HCT116 (cell line): ENCODE measurements at regions not wholly inside any gene's neighbourhood (a gene's known extent, or its start where the extent isn't known, plus 50 kb on each side); places are given as distances from the start of the nearest gene placed in this dataset.
"Not testable (repeated sequence)": the region's sequence is repeated elsewhere in the genome, so short reads cannot be mapped to it uniquely, and the experiment has no call there.

Source experiments
- ATAC-seq: fragments of 200-7000 bp; cut with Tn5 transposase; 2 replicates; pipeline ENCODE4 v1.9.1; 2020; ENCODE audit warnings: mild to moderate bottlenecking, moderate library complexity
- BruUV-seq: library from RNA; stranded (reverse); fragments of 400-500 nt; replicated peaks from 2 replicates; lab custom pipeline; 2021; lab: Mats Ljungman, UMichigan
- CTCF ChIA-PET: fragments of 300-600 bp; sonication (Branson Sonifier 250); formaldehyde crosslinking; loops from one replicate; lab custom pipeline; 2021; ENCODE audit warnings: antibody characterized with exemption; lab: Charles Lee
- POLR2A ChIA-PET: fragments of 300-600, 350-600 bp; sonication (Branson Sonifier 250); formaldehyde crosslinking; loops from one replicate; lab custom pipeline; 2021; ENCODE audit warnings: antibody characterized with exemption; lab: Charles Lee
- RAD21 ChIA-PET, 2 experiments: fragments of 300-600 bp; sonication (Branson Sonifier 250); formaldehyde crosslinking; loops; one replicate each; lab custom pipeline; 2023; ENCODE audit warnings: low total read pairs in 2 of 2; ENCODE audit not compliant: uncharacterized antibody in 2 of 2, unreplicated experiment in 2 of 2, low non-redundant PET in 1 of 2; lab: Charles Lee
- DNase-seq: peaks from one replicate; pipeline ENCODE4 v3.0.0-alpha.2; 2010; ENCODE audit warnings: low read depth, low spot score
- H2AFZ ChIP-seq: fragments of 200-600 bp; shearing (Covaris generic), sonication (generic); 2 replicates; pipeline ENCODE4 v1.6.1; 2017; ENCODE audit warnings: low read depth, mixed run types, mixed read lengths, antibody characterized with exemption, low read length; ENCODE audit not compliant: poor library complexity, severe bottlenecking
- H3K27ac ChIP-seq: 2 replicates; pipeline ENCODE4 v1.5.1; 2012; ENCODE audit warnings: low read depth, low read length
- H3K27me3 ChIP-seq: fragments of 200-600 bp; sonication (generic); 2 replicates; pipeline ENCODE4 v1.6.1; 2016; ENCODE audit warnings: mixed run types, low read length, mixed read lengths; ENCODE audit not compliant: insufficient read depth
- H3K36me3 ChIP-seq, 2 experiments: fragments of 200-500 bp in 1 of 2; fragments of 200-600 bp in 1 of 2; sonication (Bioruptor generic) in 1 of 2; sonication (generic) in 1 of 2; 2 replicates each; pipeline versions ENCODE4 v1.5.1 to v1.6.1; 2014 to 2016; ENCODE audit warnings: low read length in 2 of 2, inconsistent platforms in 1 of 2, mixed read lengths in 1 of 2, mixed run types in 1 of 2; ENCODE audit not compliant: insufficient read depth in 2 of 2, control insufficient read depth in 1 of 2
- H3K4me1 ChIP-seq, 2 experiments: fragments of 200-600 bp in 1 of 2; sonication (generic) in 1 of 2; 2 replicates each; pipeline versions ENCODE4 v1.5.1 to v1.6.1; 2012 to 2017; ENCODE audit warnings: low read length in 2 of 2, inconsistent platforms in 1 of 2, mild to moderate bottlenecking in 1 of 2, mixed read lengths in 1 of 2, mixed run types in 1 of 2, moderate library complexity in 1 of 2; ENCODE audit not compliant: insufficient read depth in 2 of 2, control insufficient read depth in 1 of 2
- H3K4me2 ChIP-seq: fragments of 200-600 bp; sonication (generic); 2 replicates; pipeline ENCODE4 v1.6.1; 2017; ENCODE audit warnings: mixed run types, low read length, mixed read lengths
- H3K4me3 ChIP-seq, 2 experiments: fragments of 200-600 bp in 1 of 2; sonication (generic) in 1 of 2; replicated peaks in 1 of 2; 2 replicates each; pipeline ENCODE4 v1.5.1; 2011 to 2016; ENCODE audit warnings: low read length in 2 of 2, control low read depth in 1 of 2, low read depth in 1 of 2, mild to moderate bottlenecking in 1 of 2, mixed read lengths in 1 of 2, mixed run types in 1 of 2
- H3K79me2 ChIP-seq: fragments of 200-600 bp; sonication (generic); 2 replicates; pipeline ENCODE4 v1.6.1; 2017; ENCODE audit warnings: mild to moderate bottlenecking, mixed run types, low read length, moderate library complexity, mixed read lengths; ENCODE audit not compliant: insufficient read depth
- H3K9ac ChIP-seq: fragments of 200-600 bp; sonication (generic); 2 replicates; pipeline ENCODE4 v1.6.1; 2016; ENCODE audit warnings: low read length, mixed read lengths
- H3K9me2 ChIP-seq: fragments of 200-600 bp; sonication (generic), shearing (Covaris generic); 2 replicates; pipeline ENCODE4 v1.6.1; 2017; ENCODE audit warnings: mixed run types, mild to moderate bottlenecking, moderate library complexity; ENCODE audit not compliant: insufficient read depth
- H3K9me3 ChIP-seq, 2 experiments: fragments of 200-500 bp in 1 of 2; fragments of 200-600 bp in 1 of 2; sonication (Bioruptor generic) in 1 of 2; sonication (generic) in 1 of 2; 2 replicates each; pipeline ENCODE4 v1.6.1; 2014 to 2017; ENCODE audit warnings: low read length in 2 of 2, mixed read lengths in 2 of 2, inconsistent platforms in 1 of 2, low read depth in 1 of 2, mild to moderate bottlenecking in 1 of 2, mixed run types in 1 of 2, moderate library complexity in 1 of 2; ENCODE audit not compliant: control insufficient read depth in 1 of 2, insufficient read depth in 1 of 2
- H4K20me1 ChIP-seq: fragments of 200-600 bp; sonication (generic), shearing (Covaris generic); 2 replicates; pipeline ENCODE4 v1.6.1; 2017; ENCODE audit warnings: mixed run types, mild to moderate bottlenecking, moderate library complexity; ENCODE audit not compliant: insufficient read depth
- ELF1 ChIP-seq: IDR thresholded peaks from 2 replicates; pipeline ENCODE4 v1.6.1; 2012; ENCODE audit warnings: low read depth, borderline replicate concordance
- FOSL1 ChIP-seq: IDR thresholded peaks from 2 replicates; pipeline ENCODE4 v1.6.1; 2012; ENCODE audit warnings: low read depth
- POLR2AphosphoS5 ChIP-seq: IDR thresholded peaks from 2 replicates; pipeline ENCODE4 v1.6.1; 2011; ENCODE audit warnings: mild to moderate bottlenecking, low read depth, low read length, moderate library complexity
- RAD21 ChIP-seq: IDR thresholded peaks from 2 replicates; pipeline ENCODE4 v1.6.1; 2012; ENCODE audit warnings: low read depth, mild to moderate bottlenecking
- SRF ChIP-seq: IDR thresholded peaks from 2 replicates; pipeline ENCODE4 v1.6.1; 2012; ENCODE audit warnings: low read depth
- ZFX ChIP-seq: fragments of 450-650 bp; IDR thresholded peaks from 2 replicates; pipeline ENCODE4 v1.6.1; 2017
- ZNF274 ChIP-seq: fragments of 200-500 bp; sonication (Bioruptor generic); IDR thresholded peaks from 2 replicates; pipeline ENCODE4 v1.6.1; 2014; ENCODE audit warnings: mild to moderate bottlenecking, low read depth, low read length, inconsistent platforms
- intact Hi-C: fragments of 100-400 bp; cut with micrococcal nuclease; formaldehyde crosslinking; loops from 2 replicates; pipeline ENCODE4 v1.10.0; 2022
- TF ChIP-seq, protein P1 (sequence below): IDR thresholded peaks from 2 replicates; pipeline ENCODE4 v1.6.1; 2012
- TF ChIP-seq, protein P2 (sequence below), 3 experiments: fragments of 200-600 bp in 1 of 3; sonication (generic) in 1 of 3; IDR thresholded peaks in 2 of 3; conservative IDR thresholded peaks in 1 of 3; 2 replicates each; pipeline ENCODE4 v1.5.1; 2012 to 2017; ENCODE audit warnings: low read depth in 2 of 3, low read length in 2 of 3, antibody characterized with exemption in 1 of 3, borderline replicate concordance in 1 of 3, control low read depth in 1 of 3, mild to moderate bottlenecking in 1 of 3, mixed read lengths in 1 of 3, mixed run types in 1 of 3, moderate library complexity in 1 of 3; ENCODE audit not compliant: insufficient read depth in 1 of 3

GRCh38 chr14:105911848-105912292 is 385.5 kb downstream of the TMEM121 start:
- H3K9me3 ChIP-seq, intact Hi-C loops, H3K79me2 ChIP-seq, H3K4me3 ChIP-seq, H3K9ac ChIP-seq, BruUV-seq, H4K20me1 ChIP-seq, H3K27ac ChIP-seq, DNase-seq, H3K4me2 ChIP-seq, H3K9me2 ChIP-seq, H2AFZ ChIP-seq, H3K4me1 ChIP-seq, RAD21 ChIA-PET, CTCF ChIA-PET, H3K27me3 ChIP-seq, H3K36me3 ChIP-seq, ATAC-seq, POLR2A ChIA-PET: not testable (repeated sequence)

GRCh38 chr14:105912641-105913180 is 386.3 kb downstream of the TMEM121 start:
- Histone ChIP-seq H3K4me1 (no peaks in the 10 kb centered on the region), H4K20me1 (no peaks in the 10 kb centered on the region), H3K9me3 (no peaks in the 10 kb centered on the region), H3K79me2 (no peaks in the 10 kb centered on the region), H3K9ac (no peak overlapping the region), H3K9me2 (no peaks in the 10 kb centered on the region), H2AFZ (no peak overlapping the region), H3K4me2 (no peak overlapping the region), H3K27ac (no peak overlapping the region), H3K36me3 (no peaks in the 10 kb centered on the region), H3K27me3 (no peaks in the 10 kb centered on the region), H3K4me3 (no peak overlapping the region)
- DNase-seq (no peak), ATAC-seq (no peak)
- POLR2A ChIA-PET = no interaction called here
- RAD21 ChIA-PET = no interaction called here
- CTCF ChIA-PET = no interaction called here
- BruUV-seq = no TSS peak
- intact Hi-C loops = no loop called here
- TF ChIP-seq, protein P1, sequence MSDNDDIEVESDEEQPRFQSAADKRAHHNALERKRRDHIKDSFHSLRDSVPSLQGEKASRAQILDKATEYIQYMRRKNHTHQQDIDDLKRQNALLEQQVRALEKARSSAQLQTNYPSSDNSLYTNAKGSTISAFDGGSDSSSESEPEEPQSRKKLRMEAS = no peak
- TF ChIP-seq ELF1 = no peak
- no peak for TF ChIP-seq POLR2AphosphoS5
- no peak for TF ChIP-seq ZNF274
- TF ChIP-seq FOSL1 = no peak
- TF ChIP-seq ZFX = no peak
- TF ChIP-seq SRF = no peak
- TF ChIP-seq RAD21 = no peak
- TF ChIP-seq, protein P2, sequence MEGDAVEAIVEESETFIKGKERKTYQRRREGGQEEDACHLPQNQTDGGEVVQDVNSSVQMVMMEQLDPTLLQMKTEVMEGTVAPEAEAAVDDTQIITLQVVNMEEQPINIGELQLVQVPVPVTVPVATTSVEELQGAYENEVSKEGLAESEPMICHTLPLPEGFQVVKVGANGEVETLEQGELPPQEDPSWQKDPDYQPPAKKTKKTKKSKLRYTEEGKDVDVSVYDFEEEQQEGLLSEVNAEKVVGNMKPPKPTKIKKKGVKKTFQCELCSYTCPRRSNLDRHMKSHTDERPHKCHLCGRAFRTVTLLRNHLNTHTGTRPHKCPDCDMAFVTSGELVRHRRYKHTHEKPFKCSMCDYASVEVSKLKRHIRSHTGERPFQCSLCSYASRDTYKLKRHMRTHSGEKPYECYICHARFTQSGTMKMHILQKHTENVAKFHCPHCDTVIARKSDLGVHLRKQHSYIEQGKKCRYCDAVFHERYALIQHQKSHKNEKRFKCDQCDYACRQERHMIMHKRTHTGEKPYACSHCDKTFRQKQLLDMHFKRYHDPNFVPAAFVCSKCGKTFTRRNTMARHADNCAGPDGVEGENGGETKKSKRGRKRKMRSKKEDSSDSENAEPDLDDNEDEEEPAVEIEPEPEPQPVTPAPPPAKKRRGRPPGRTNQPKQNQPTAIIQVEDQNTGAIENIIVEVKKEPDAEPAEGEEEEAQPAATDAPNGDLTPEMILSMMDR (IDR thresholded peaks at IDR 0.05 in 2 of 3, conservative IDR thresholded peaks at IDR 0.05 in 1 of 3; ENCODE audit: borderline replicate concordance in 1 of 3, insufficient read depth in 1 of 3, low read depth in 2 of 3, low read length in 2 of 3) = no peak
